ENCODE measurements at regions not wholly inside any gene's neighbourhood (a gene's known extent, or its start where the extent isn't known, plus 50 kb on each side); places are given as distances from the start of the nearest gene placed in this dataset.

GRCh38 chr2:217429981-217430500, 570.2 kb upstream of the TNP1 start:
- no peaks in the 10 kb centered on the region for H3K36me3 ChIP-seq
- H3K27me3 ChIP-seq = no peaks in the 10 kb centered on the region
- peak overlapping the region; percentile 43 to 60 for H3K27ac ChIP-seq
- TF ChIP-seq CTCF (IDR thresholded peaks at IDR 0.05) = no peak
- no peak for TF ChIP-seq POLR2A (IDR thresholded peaks at IDR 0.05)
- no peaks in the 10 kb centered on the region for H3K9me3 ChIP-seq
- DNase-seq = peak in 1 of 2 donors; percentile 54
- intact Hi-C loops (cut with DNase I; ENCODE audit: low total_unique reads) = no loop called here
- no peak overlapping the region for H3K4me3 ChIP-seq
- H3K4me1 ChIP-seq = peaks cover 2 to 6% of the 10 kb centered on the region in 2 donors

- Histone ChIP-seq H3K9me3 (no peaks in the 10 kb centered on the region), H3K27me3 (no peaks in the 10 kb centered on the region), H3K4me3 (no peak overlapping the region), H3K36me3 (no peaks in the 10 kb centered on the region), H3K27ac (peak overlapping the region; percentile 75 to 79), H3K4me1 (peaks cover 0 to 4% of the 10 kb centered on the region in 2 donors)
- DNase-seq = no peak
- TF ChIP-seq POLR2A (IDR thresholded peaks at IDR 0.05) = no peak
- no peak for TF ChIP-seq CTCF (IDR thresholded peaks at IDR 0.05)
- intact Hi-C loops (cut with DNase I; ENCODE audit: low total_unique reads) = no loop called here
Measured at GRCh38 chr2:217421834-217422233, 562.0 kb upstream of the TNP1 start.

GRCh38 chr2:217420854-217421253, 561.0 kb upstream of the TNP1 start:
- Histone ChIP-seq H3K36me3 (no peaks in the 10 kb centered on the region), H3K4me1 (peaks cover 0 to 4% of the 10 kb centered on the region in 2 donors), H3K27me3 (no peaks in the 10 kb centered on the region), H3K9me3 (no peaks in the 10 kb centered on the region), H3K4me3 (no peak overlapping the region), H3K27ac (peak overlapping the region; percentile 75 to 79)
- no peak for TF ChIP-seq CTCF (IDR thresholded peaks at IDR 0.05)
- no peak for TF ChIP-seq POLR2A (IDR thresholded peaks at IDR 0.05)
- DNase-seq = no peak
- intact Hi-C loops (cut with DNase I; ENCODE audit: low total_unique reads) = no loop called here

- H3K4me1 ChIP-seq = peaks cover 4 to 5% of the 10 kb centered on the region in 2 donors
- H3K27me3 ChIP-seq = no peaks in the 10 kb centered on the region
- intact Hi-C loops (cut with DNase I; ENCODE audit: low total_unique reads) = no loop called here
- H3K9me3 ChIP-seq = no peaks in the 10 kb centered on the region
- H3K36me3 ChIP-seq = no peaks in the 10 kb centered on the region
- no peak overlapping the region for H3K4me3 ChIP-seq
- peak overlapping the region; percentile 75 to 79 for H3K27ac ChIP-seq
- TF ChIP-seq CTCF (IDR thresholded peaks at IDR 0.05) = no peak
- TF ChIP-seq POLR2A (IDR thresholded peaks at IDR 0.05) = no peak
- no peak for DNase-seq
Measured at GRCh38 chr2:217419055-217419671, 559.3 kb upstream of the TNP1 start.

- no peak for DNase-seq
- Histone ChIP-seq H3K36me3 (no peaks in the 10 kb centered on the region), H3K27ac (peak overlapping the region; percentile 50 to 75), H3K27me3 (no peaks in the 10 kb centered on the region), H3K4me1 (peaks cover 4 to 5% of the 10 kb centered on the region in 2 donors), H3K4me3 (no peak overlapping the region), H3K9me3 (no peaks in the 10 kb centered on the region)
- intact Hi-C loops (cut with DNase I; ENCODE audit: low total_unique reads) = no loop called here
- TF ChIP-seq POLR2A (IDR thresholded peaks at IDR 0.05) (no peak), CTCF (IDR thresholded peaks at IDR 0.05) (no peak)
Measured at GRCh38 chr2:217418544-217418943, 558.7 kb upstream of the TNP1 start.

Measured in uterus (tissue), 3 donors.